ENCODE measurements at regions not wholly inside any gene's neighbourhood (a gene's known extent, or its start where the extent isn't known, plus 50 kb on each side); places are given as distances from the start of the nearest gene placed in this dataset.

- H2AFZ ChIP-seq (ENCODE audit: low read length): no peak overlapping the region
- H3K4me3 ChIP-seq (ENCODE audit: low read length): no peak overlapping the region
- H3K9ac ChIP-seq (ENCODE audit: low read length): no peak overlapping the region
- H4K20me1 ChIP-seq (ENCODE audit: insufficient read depth, low read length): no peaks in the 10 kb centered on the region
- H3K27me3 ChIP-seq (replicated peaks; ENCODE audit: insufficient read depth, low read length): no peaks in the 10 kb centered on the region
- TF ChIP-seq EZH2 (optimal IDR thresholded peaks at IDR 0.05; ENCODE audit: low read depth, low read length) (no peak), EZH2phosphoT487 (IDR thresholded peaks at IDR 0.05; ENCODE audit: low read length) (no peak)
- TF ChIP-seq, protein P1, sequence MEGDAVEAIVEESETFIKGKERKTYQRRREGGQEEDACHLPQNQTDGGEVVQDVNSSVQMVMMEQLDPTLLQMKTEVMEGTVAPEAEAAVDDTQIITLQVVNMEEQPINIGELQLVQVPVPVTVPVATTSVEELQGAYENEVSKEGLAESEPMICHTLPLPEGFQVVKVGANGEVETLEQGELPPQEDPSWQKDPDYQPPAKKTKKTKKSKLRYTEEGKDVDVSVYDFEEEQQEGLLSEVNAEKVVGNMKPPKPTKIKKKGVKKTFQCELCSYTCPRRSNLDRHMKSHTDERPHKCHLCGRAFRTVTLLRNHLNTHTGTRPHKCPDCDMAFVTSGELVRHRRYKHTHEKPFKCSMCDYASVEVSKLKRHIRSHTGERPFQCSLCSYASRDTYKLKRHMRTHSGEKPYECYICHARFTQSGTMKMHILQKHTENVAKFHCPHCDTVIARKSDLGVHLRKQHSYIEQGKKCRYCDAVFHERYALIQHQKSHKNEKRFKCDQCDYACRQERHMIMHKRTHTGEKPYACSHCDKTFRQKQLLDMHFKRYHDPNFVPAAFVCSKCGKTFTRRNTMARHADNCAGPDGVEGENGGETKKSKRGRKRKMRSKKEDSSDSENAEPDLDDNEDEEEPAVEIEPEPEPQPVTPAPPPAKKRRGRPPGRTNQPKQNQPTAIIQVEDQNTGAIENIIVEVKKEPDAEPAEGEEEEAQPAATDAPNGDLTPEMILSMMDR (IDR thresholded peaks at IDR 0.05; ENCODE audit: low read length): no peak
- DNase-seq: no peak
- H3K4me2 ChIP-seq (ENCODE audit: low read depth, low read length): no peak overlapping the region
- no peaks in the 10 kb centered on the region for H3K9me3 ChIP-seq (replicated peaks; ENCODE audit: insufficient read depth, low read length)
- H3K36me3 ChIP-seq (replicated peaks; ENCODE audit: insufficient read depth, low read length): no peaks in the 10 kb centered on the region
- no peaks in the 10 kb centered on the region for H3F3A ChIP-seq (ENCODE audit: insufficient read depth, low read length)
- no peaks in the 10 kb centered on the region for H3K4me1 ChIP-seq (ENCODE audit: low read length)
- H3K9me2 ChIP-seq (replicated peaks; ENCODE audit: insufficient read depth, low read length): no peaks in the 10 kb centered on the region
- H3K79me2 ChIP-seq (ENCODE audit: low read length): no peaks in the 10 kb centered on the region
- H3K27ac ChIP-seq (ENCODE audit: low read length): no peak overlapping the region
These were observed 572.8 kb upstream of the BTBD3 start for GRCh38 chr20:11344939-11345338.

GRCh38 chr20:11347738-11348137, 570.0 kb upstream of the BTBD3 start:
- H3K4me2 ChIP-seq (ENCODE audit: low read depth, low read length): no peak overlapping the region
- H3K4me3 ChIP-seq (ENCODE audit: low read length): no peak overlapping the region
- no peaks in the 10 kb centered on the region for H3F3A ChIP-seq (ENCODE audit: insufficient read depth, low read length)
- H3K9me3 ChIP-seq (replicated peaks; ENCODE audit: insufficient read depth, low read length): no peaks in the 10 kb centered on the region
- no peaks in the 10 kb centered on the region for H3K4me1 ChIP-seq (ENCODE audit: low read length)
- no peaks in the 10 kb centered on the region for H3K79me2 ChIP-seq (ENCODE audit: low read length)
- TF ChIP-seq EZH2phosphoT487 (IDR thresholded peaks at IDR 0.05; ENCODE audit: low read length) (no peak), EZH2 (optimal IDR thresholded peaks at IDR 0.05; ENCODE audit: low read depth, low read length) (no peak)
- TF ChIP-seq, protein P1 (IDR thresholded peaks at IDR 0.05; ENCODE audit: low read length): no peak
- no peaks in the 10 kb centered on the region for H3K9me2 ChIP-seq (replicated peaks; ENCODE audit: insufficient read depth, low read length)
- H2AFZ ChIP-seq (ENCODE audit: low read length): no peak overlapping the region
- no peak for DNase-seq
- H3K36me3 ChIP-seq (replicated peaks; ENCODE audit: insufficient read depth, low read length): no peaks in the 10 kb centered on the region
- H3K27me3 ChIP-seq (replicated peaks; ENCODE audit: insufficient read depth, low read length): no peaks in the 10 kb centered on the region
- H3K27ac ChIP-seq (ENCODE audit: low read length): no peak overlapping the region
- H4K20me1 ChIP-seq (ENCODE audit: insufficient read depth, low read length): no peaks in the 10 kb centered on the region
- no peak overlapping the region for H3K9ac ChIP-seq (ENCODE audit: low read length)

DNA sequence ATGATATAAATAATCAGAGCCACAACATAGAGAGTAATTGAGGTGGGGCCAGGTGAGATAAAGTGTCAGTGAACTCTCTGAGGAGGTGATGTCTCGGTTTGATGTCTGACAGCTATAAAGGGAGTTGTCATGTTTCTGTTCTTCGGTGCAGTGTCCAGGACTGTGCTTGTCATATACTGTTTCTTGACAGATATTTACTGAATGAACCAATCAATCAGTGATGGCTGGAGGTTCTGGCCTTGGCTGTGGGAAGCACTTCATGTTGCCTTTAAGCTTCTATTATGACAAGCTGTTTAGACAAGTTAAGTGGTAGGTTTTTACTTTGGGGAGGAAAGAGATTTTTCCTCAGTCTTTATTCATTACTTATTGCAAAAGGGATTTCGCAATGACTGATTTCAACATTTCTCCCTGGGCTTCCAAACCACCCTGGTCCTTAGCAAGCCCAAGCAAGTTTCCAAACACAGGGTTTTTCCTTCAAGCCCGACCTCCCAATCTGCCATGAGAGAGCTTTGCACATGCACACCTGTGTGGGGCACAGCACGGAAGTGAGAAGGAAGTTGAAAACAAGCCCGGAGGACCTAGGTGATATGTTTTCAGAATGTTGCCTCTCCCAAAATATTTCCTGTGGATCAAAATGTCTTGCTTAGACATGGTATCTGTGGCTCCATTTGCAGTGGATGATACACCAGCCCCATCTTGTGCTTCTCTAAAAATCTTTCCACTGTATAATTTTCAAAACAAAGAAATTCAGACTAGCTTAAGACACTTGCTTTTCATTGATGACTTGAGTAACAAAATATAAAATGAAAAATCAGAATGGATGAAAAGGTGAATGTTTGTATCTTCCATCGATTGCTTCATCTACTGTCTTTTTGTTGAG, 567.3 kb upstream of the BTBD3 start:
- no peaks in the 10 kb centered on the region for H3K27me3 ChIP-seq (replicated peaks; ENCODE audit: insufficient read depth, low read length)
- no peak overlapping the region for H3K4me2 ChIP-seq (ENCODE audit: low read depth, low read length)
- DNase-seq: no peak
- no peak overlapping the region for H3K9ac ChIP-seq (ENCODE audit: low read length)
- H3F3A ChIP-seq (ENCODE audit: insufficient read depth, low read length): no peaks in the 10 kb centered on the region
- H3K36me3 ChIP-seq (replicated peaks; ENCODE audit: insufficient read depth, low read length): no peaks in the 10 kb centered on the region
- TF ChIP-seq, protein P1 (IDR thresholded peaks at IDR 0.05; ENCODE audit: low read length): no peak
- H3K9me2 ChIP-seq (replicated peaks; ENCODE audit: insufficient read depth, low read length): no peaks in the 10 kb centered on the region
- no peaks in the 10 kb centered on the region for H3K4me1 ChIP-seq (ENCODE audit: low read length)
- no peaks in the 10 kb centered on the region for H3K9me3 ChIP-seq (replicated peaks; ENCODE audit: insufficient read depth, low read length)
- H3K4me3 ChIP-seq (ENCODE audit: low read length): no peak overlapping the region
- no peaks in the 10 kb centered on the region for H4K20me1 ChIP-seq (ENCODE audit: insufficient read depth, low read length)
- H3K27ac ChIP-seq (ENCODE audit: low read length): no peak overlapping the region
- no peaks in the 10 kb centered on the region for H3K79me2 ChIP-seq (ENCODE audit: low read length)
- no peak overlapping the region for H2AFZ ChIP-seq (ENCODE audit: low read length)
